HepG2 (cell line): ENCODE measurements at regions not wholly inside any gene's neighbourhood (a gene's known extent, or its start where the extent isn't known, plus 50 kb on each side); places are given as distances from the start of the nearest gene placed in this dataset.

ENCODE experiments used
- ATAC-seq: fragments of 200-7000 bp; cut with Tn5 transposase; 3 replicates; pipeline ENCODE4 v1.9.1; 2020; ENCODE audit warnings: mild to moderate bottlenecking, moderate library complexity
- BruUV-seq: library from RNA; stranded (reverse); fragments of 400-500 nt; replicated peaks from 2 replicates; lab custom pipeline; 2021; lab: Mats Ljungman, UMichigan
- CTCF ChIA-PET: fragments of 300-600 bp; formaldehyde crosslinking; extraction: SDS; loops from one replicate; lab custom pipeline; 2021; ENCODE audit warnings: low total read pairs, inconsistent platforms, low intra/inter-chr PET ratio; lab: Yijun Ruan, JAX
- POLR2A ChIA-PET: fragments of 350-600 bp; sonication (Branson Sonifier 250); formaldehyde crosslinking; loops from one replicate; lab custom pipeline; 2020; ENCODE audit warnings: antibody characterized with exemption, inconsistent platforms; lab: Yijun Ruan, JAX
- DNase-seq: peaks from one replicate; pipeline ENCODE4 v3.0.0-alpha.2; 2015; ENCODE audit warnings: low spot score
- FAIRE-seq: peaks from 3 replicates; lab custom pipeline; 2011; peaks lifted over from hg19 to GRCh38; lab: Jason Lieb, UNC
- H2AFZ ChIP-seq: one replicate; pipeline ENCODE4 v1.6.1; 2011; ENCODE audit warnings: low read length, inconsistent platforms
- H3K27ac ChIP-seq: fragments of 300-600 bp; 3 replicates; pipeline ENCODE4 v1.8.0; 2011; ENCODE audit warnings: mixed run types, mild to moderate bottlenecking, mixed read lengths, low read length, inconsistent platforms; ENCODE audit not compliant: insufficient read depth; ENCODE audit errors: extremely low read length
- H3K27me3 ChIP-seq, 2 experiments: fragments of 200-600 bp in 1 of 2; 2 replicates in 1 of 2; 3 replicates in 1 of 2; pipeline versions ENCODE4 v1.6.0 to v1.8.0; 2011; ENCODE audit warnings: low read length in 2 of 2, mild to moderate bottlenecking in 2 of 2, moderate library complexity in 2 of 2, inconsistent platforms in 1 of 2; ENCODE audit not compliant: insufficient read depth in 2 of 2, control insufficient read depth in 1 of 2
- H3K36me3 ChIP-seq, 2 experiments: fragments of 200-600 bp in 1 of 2; replicated peaks in 1 of 2; 2 replicates in 1 of 2; 3 replicates in 1 of 2; pipeline versions ENCODE4 v1.5.1 to v1.8.0; 2011; ENCODE audit warnings: low read length in 2 of 2, inconsistent platforms in 1 of 2; ENCODE audit not compliant: insufficient read depth in 2 of 2, control insufficient read depth in 1 of 2
- H3K4me1 ChIP-seq: 2 replicates; pipeline ENCODE4 v1.5.1; 2012; ENCODE audit warnings: low read length, inconsistent platforms; ENCODE audit not compliant: insufficient read depth
- H3K4me2 ChIP-seq: 2 replicates; pipeline ENCODE4 v1.6.0; 2011; ENCODE audit warnings: low read depth, low read length, inconsistent platforms
- H3K4me3 ChIP-seq, 3 experiments: fragments of 200-600 bp in 1 of 3; sonication (generic), shearing (Covaris generic) in 1 of 3; replicated peaks in 1 of 3; 2 replicates each; pipeline ENCODE4 v1.5.1; 2011 to 2016; ENCODE audit warnings: low read length in 3 of 3, inconsistent platforms in 2 of 3, low read depth in 2 of 3, mild to moderate bottlenecking in 2 of 3, control low read depth in 1 of 3, mixed read lengths in 1 of 3; ENCODE audit not compliant: insufficient read depth in 1 of 3
- H3K79me2 ChIP-seq: one replicate; pipeline ENCODE4 v1.6.1; 2011; ENCODE audit warnings: low read length, inconsistent platforms; ENCODE audit not compliant: insufficient read depth
- H3K9ac ChIP-seq: 2 replicates; pipeline ENCODE4 v1.6.0; 2011; ENCODE audit warnings: mild to moderate bottlenecking, low read depth, low read length, inconsistent platforms; ENCODE audit not compliant: insufficient read depth
- H3K9me3 ChIP-seq: 2 replicates; pipeline ENCODE4 v1.5.1; 2012; ENCODE audit warnings: mild to moderate bottlenecking, low read length
- H4K20me1 ChIP-seq: 2 replicates; pipeline ENCODE4 v1.6.0; 2011; ENCODE audit warnings: inconsistent platforms, mild to moderate bottlenecking, low read length, moderate library complexity; ENCODE audit not compliant: insufficient read depth
- ARID3A ChIP-seq: IDR thresholded peaks from 2 replicates; pipeline ENCODE4 v1.6.1; 2012; ENCODE audit warnings: low read depth, low read length, improper control_type of control experiment
- HHEX ChIP-seq: IDR thresholded peaks from 2 replicates; pipeline ENCODE4 v1.6.1; 2016; ENCODE audit warnings: control low read depth
- MZF1 ChIP-seq: sonication (generic); formaldehyde crosslinking; IDR thresholded peaks from 2 replicates; pipeline ENCODE4 v1.8.1; 2023; ENCODE audit warnings: mild to moderate bottlenecking, missing genetic modification reagents, borderline replicate concordance
- NFE2L2 ChIP-seq: fragments of 150-350 bp; IDR thresholded peaks from 2 replicates; pipeline ENCODE4 v1.6.1; 2014; ENCODE audit warnings: low read length
- ZFP1 ChIP-seq: IDR thresholded peaks from 2 replicates; pipeline ENCODE4 v1.6.1; 2016
- ZKSCAN1 ChIP-seq: fragments of 150-350 bp; IDR thresholded peaks from 2 replicates; pipeline ENCODE4 v1.6.1; 2014; ENCODE audit warnings: low read length
- ZKSCAN8 ChIP-seq: IDR thresholded peaks from 2 replicates; pipeline ENCODE4 v1.6.1; 2016; ENCODE audit warnings: borderline replicate concordance, missing genetic modification reagents, missing compliant biosample characterization
- ZNF101 ChIP-seq: sonication (generic); formaldehyde crosslinking; IDR thresholded peaks from 2 replicates; pipeline ENCODE4 v1.4.0; 2020; ENCODE audit warnings: mild to moderate bottlenecking, low read depth, missing genetic modification reagents, borderline replicate concordance
- ZNF318 ChIP-seq: sonication (generic); formaldehyde crosslinking; IDR thresholded peaks from 2 replicates; pipeline ENCODE4 v1.4.0; 2020; ENCODE audit warnings: mild to moderate bottlenecking, missing genetic modification reagents
- ZNF468 ChIP-seq: sonication (generic); formaldehyde crosslinking; IDR thresholded peaks from 2 replicates; pipeline ENCODE4 v1.8.0; 2022; ENCODE audit warnings: mild to moderate bottlenecking, moderate library complexity, missing genetic modification reagents
- ZNF512 ChIP-seq: sonication (generic); formaldehyde crosslinking; IDR thresholded peaks from 2 replicates; pipeline ENCODE4 v1.4.0; 2020; ENCODE audit warnings: mild to moderate bottlenecking, missing genetic modification reagents
- ZNF691 ChIP-seq: sonication (generic); formaldehyde crosslinking; IDR thresholded peaks from 2 replicates; pipeline ENCODE4 v1.4.0; 2020; ENCODE audit warnings: missing genetic modification reagents, low read depth, mild to moderate bottlenecking, borderline replicate concordance
- WGBS: methylation state at CpG from one replicate; pipeline ENCODE4 v1.1.6; 2017; ENCODE audit warnings: low lambda C conversion rate; 5-methylcytosine and 5-hydroxymethylcytosine counted together
- in situ Hi-C: cut with HindIII; loops from 2 replicates; pipeline ENCODE4 v1.10.0; 2017; ENCODE audit warnings: low pct_unique_long_range_greater_than_20kb; ENCODE audit not compliant: extremely low pct_ligation_motif_present
- intact Hi-C: fragments of 100-400 bp; cut with micrococcal nuclease; formaldehyde crosslinking; loops from one replicate; pipeline ENCODE4 v1.10.0; 2022; ENCODE audit not compliant: unreplicated experiment

GRCh38 chr18:55124078-55124763 is 165.0 kb upstream of the CCDC68 start:
- BruUV-seq = no TSS peak
- Histone ChIP-seq H2AFZ (no peak overlapping the region), H4K20me1 (no peaks in the 10 kb centered on the region), H3K79me2 (no peaks in the 10 kb centered on the region), H3K4me1 (no peaks in the 10 kb centered on the region), H3K36me3 (no peaks in the 10 kb centered on the region), H3K9me3 (no peaks in the 10 kb centered on the region), H3K27ac (no peak overlapping the region), H3K27me3 (no peaks in the 10 kb centered on the region), H3K9ac (no peak overlapping the region), H3K4me2 (no peak overlapping the region), H3K4me3 (no peak overlapping the region)
- ChIA-PET POLR2A (no interaction called here), CTCF (no interaction called here)
- no peak for FAIRE-seq
- in situ Hi-C loops = no loop called here
- DNase-seq = no peak
- no peak for ATAC-seq
- 0% methylated on average over 4 of the region's 4 CpGs for WGBS
- intact Hi-C loops = no loop called here
- TF ChIP-seq ZNF691 (CRISPR knock-in tag) (no peak), MZF1 (CRISPR knock-in tag) (no peak), ARID3A (no peak), ZNF512 (no peak), ZNF468 (CRISPR knock-in tag) (no peak), NFE2L2 (no peak), ZNF101 (CRISPR knock-in tag) (no peak), ZNF318 (no peak), ZKSCAN1 (no peak), ZKSCAN8 (no peak), ZFP1 (no peak), HHEX (CRISPR knock-in tag) (no peak)
